ELR (cell line): ENCODE measurements at regions not wholly inside any gene's neighbourhood (a gene's known extent, or its start where the extent isn't known, plus 50 kb on each side); places are given as distances from the start of the nearest gene placed in this dataset.
"Not testable (repeated sequence)": the region's sequence is repeated elsewhere in the genome, so short reads cannot be mapped to it uniquely, and the experiment has no call there.

ENCODE experiments used
- DNase-seq: peaks from one replicate; pipeline ENCODE4 v3.0.0-alpha.2; 2015; ENCODE audit warnings: low read depth

GRCh38 chr18:51248685-51249084, 51.2 kb upstream of the MEX3C start:
- DNase-seq: no peak

DNA sequence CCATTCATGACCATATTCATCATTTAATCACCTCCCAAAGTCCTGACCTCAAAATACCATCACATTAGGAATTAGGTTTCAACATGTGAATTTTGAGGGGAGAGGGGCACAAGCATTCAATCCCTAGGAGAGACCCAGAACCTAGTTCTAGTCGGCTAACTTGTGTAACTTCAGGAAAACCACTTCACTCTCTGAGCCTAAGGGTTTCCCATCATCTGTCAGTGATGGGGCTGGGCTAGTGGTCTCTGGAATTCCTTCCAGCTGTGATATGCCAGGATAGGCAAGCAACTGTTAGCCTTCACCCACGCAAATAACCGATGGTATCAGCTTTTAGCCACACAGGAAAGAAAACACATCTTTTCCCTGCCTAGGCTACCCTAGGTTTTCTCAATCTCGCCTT, 52.5 kb upstream of the MEX3C start:
- no peak for DNase-seq

DNA sequence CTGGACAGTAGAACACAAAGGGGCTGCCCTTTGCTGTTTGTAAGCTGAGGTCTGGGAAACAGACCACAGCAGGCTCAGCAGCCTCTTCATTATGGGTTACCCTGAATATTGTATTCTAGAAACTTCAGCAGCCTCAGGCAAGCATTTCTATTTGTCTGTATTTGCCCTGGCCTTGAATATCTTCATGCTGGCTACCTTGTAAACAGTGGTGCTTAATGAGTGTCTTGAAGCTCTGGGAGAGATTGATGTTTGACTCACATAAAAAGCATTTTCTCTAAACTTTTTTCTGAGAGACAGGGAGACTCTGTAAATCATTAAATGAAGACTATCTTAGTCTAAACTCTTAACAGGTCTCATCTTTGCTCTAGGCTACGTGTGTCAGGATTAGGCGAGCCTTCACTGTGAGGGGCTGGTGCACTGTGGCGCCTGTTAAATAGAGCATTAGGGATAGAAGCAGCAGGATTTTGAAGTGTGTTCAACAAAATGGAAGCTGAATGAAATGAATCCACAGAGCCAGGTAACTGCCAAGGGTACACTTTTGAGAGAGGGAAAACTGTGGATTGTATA, 53.1 kb upstream of the MEX3C start:
- DNase-seq: no peak

- DNase-seq: no peak
These were observed 54.1 kb upstream of the MEX3C start for GRCh38 chr18:51251625-51252024.

DNA sequence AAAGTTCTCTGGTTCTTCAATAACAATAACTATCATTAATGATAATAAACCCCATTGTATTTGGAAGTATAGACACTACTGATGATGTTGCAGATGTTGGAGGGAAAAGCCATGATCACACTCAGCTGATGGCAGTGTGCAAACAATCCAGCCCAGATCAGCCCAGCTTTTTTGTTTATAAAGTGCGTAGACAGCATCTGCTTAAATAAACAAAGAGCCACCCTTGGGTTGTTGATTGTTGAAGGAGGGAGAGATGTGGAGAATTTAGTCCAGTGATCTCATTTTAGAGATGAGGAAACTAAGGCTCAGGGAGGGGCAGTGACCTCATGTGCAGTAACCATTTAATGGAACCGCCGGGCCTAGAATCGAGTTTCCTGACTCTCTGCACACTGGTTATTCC, 56.0 kb upstream of the MEX3C start:
- no peak for DNase-seq

DNA sequence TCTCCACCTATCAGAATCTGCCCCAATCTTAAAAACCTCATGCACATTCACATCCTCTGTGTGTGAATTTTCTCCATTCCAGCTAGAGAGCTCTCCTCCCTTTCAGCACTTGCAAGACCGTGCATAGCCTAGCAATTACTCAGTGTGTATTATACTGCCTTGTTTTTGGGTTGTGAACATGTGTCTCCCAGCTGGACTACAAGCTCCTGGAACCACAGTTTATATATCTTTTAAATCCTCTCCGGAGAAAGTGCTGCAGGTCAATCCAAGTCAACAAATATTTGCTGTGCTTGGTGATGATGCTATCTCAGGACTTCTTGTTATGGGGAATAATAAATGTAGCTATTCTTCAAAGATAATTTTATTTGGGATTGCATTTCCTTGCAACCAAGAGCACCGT, 58.2 kb upstream of the MEX3C start:
- DNase-seq: no peak

DNA sequence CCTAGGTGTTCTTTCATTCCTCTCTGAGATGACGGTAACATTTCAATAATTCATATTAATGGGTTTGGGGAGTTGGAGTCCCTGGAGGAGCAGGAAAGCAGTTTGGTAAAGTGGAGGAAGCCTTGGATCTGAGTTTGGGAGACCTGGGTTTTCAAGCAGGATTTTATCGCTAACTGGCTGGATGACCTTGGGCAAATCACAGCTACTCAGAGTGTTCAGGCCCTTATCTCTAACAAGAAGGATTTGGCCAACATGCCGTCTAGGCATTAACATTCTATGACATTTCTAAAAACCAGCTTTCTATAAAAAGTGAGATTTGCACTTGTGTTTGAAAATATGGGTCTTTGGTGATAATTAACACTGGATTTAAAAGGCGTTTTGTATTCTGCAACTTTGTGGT, 59.7 kb upstream of the MEX3C start:
- no peak for DNase-seq

DNA sequence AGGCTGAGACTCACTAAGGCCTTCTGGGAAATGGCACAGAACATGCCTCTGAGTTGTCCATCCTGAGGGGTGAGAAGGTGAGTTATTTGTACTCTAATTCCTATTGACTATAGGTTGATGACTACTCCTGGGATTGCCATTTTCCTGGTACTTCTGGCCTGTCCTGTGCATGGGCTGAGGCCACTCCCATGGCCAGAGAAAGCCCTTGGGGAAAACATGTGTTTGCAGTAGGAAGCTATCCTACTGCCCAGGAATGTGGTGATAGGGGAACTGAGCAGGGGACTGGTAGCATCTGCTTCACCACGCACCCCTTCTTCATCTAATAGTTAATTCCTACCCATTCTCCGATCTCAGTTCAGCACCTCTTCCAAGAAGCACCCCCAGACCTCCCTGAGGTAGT, 62.6 kb upstream of the MEX3C start:
- DNase-seq: no peak

DNA sequence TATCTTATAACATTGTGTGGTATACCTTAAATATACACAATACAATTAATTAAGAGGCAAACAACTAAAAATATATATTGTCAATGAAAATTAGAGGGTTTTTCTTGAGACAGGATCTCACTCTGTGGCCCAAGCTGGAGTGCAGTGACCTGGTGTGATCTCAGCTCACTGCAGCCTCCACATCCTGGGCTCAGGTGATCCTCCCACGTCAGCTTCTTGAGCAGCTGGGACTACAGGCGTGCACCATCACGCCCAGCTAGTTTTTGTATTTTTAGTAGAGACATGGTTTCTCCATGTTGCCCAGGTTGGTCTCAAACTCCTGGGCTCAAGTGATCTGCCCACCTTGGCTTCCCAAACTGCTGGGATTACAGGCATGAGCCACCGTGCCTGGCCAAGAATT, 68.6 kb upstream of the MEX3C start:
- DNase-seq: not testable (repeated sequence)

DNA sequence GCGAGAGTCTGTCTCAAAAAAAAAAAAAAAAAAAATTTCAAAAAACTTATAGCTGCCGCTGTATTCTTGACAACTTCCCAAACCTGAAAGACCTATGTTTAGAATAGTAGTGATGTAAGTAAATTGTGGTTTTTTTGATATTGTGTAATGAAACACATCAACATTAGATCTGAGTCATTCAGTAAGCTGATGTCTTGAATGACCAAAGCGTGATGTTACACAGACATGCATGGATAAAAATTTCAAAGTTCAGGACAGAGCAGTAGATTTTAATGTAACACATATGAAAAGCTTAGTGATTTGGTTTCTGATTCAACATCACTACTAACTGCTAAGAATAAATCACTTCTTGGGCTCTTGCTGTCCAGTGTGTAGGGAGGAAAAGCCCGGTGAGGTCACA, 69.3 kb upstream of the MEX3C start:
- DNase-seq: peak; percentile 1

DNA sequence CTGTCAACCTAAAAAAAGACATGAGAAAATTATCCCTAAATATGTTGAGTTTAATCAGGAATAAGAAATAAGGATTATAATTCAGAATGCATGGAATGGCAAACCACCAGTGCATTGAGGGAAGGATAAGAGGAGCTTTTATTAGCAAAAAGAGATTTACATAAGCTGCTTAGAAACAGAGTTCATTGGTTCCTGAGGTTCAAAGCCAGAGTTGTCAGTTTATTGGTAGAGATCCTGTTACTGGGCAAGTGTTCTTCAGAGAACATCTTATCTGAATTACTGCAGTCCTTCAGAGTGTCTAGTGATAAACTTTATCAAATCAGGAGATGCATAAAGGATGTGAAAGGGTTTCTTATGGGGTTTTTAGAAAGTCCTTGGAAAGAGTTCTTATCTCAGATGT, 76.0 kb upstream of the MEX3C start:
- DNase-seq: no peak

DNA sequence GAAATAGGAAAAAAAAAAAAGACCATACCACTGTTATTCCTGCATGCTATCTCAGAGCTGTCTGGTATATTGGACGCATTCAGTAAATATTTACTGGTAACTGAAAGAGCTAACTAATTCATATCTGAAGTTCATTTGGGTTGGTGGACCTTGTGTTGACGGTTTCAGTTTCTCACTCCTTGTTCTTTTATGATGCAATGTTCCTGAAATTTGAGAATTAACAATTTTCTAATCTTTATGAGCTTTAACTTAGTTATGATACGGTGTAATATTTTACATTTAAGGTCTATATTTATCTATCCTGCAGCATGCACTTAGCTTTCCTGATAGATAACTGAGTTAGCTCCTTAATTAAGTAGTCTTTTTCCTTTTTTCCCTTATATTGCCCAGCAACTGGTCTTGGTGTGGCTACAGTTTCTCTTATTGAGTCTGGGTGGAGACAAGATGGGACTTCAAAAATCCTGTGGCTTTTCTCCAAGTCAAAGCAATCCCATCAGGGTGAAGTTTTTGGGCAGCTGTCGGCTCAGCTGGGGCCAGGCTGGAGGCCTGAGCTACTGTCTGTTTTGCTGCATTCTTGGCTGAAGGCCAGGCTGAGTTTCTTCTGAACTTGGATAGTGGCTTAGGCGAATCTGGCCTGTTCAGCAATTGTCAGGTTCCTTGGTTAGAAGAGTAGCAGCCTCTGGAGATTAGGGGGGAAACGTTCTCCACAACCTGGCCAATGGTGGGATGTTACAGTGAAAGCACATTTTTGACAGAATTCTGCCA, 78.4 kb upstream of the MEX3C start:
- no peak for DNase-seq

DNA sequence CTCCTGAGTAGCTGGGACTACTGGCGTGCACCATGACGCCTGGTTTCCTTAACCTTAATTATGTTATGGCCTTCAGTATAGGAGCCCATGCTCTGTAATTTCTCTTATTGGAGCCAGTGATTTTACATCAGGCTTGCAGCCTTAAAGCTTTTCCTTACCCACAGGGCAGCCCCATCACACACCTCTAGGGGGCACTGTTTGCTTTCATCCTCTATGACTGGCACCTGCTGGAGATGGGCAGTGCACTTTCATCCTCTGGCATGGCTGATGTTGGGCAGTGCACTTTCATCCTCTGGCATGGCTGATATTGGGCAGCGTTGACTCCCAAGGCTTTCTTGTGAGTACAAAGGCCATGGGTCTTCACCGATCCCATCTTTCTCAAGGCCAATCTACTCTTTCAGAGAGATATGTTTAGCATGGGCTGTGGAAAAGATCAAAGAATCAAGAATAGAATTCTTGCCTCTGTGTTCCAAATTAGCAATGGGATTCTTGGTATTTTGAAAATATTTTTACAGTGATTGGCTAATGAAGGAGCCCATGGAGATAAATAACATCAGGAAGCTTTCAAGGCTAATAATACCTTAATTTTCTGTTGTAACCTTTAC, 80.7 kb upstream of the MEX3C start:
- peak; percentile 10 for DNase-seq

- no peak for DNase-seq
These were observed 82.0 kb upstream of the MEX3C start for GRCh38 chr18:51279367-51279984.

GRCh38 chr18:51287818-51288508, 90.5 kb upstream of the MEX3C start:
- no peak for DNase-seq

DNA sequence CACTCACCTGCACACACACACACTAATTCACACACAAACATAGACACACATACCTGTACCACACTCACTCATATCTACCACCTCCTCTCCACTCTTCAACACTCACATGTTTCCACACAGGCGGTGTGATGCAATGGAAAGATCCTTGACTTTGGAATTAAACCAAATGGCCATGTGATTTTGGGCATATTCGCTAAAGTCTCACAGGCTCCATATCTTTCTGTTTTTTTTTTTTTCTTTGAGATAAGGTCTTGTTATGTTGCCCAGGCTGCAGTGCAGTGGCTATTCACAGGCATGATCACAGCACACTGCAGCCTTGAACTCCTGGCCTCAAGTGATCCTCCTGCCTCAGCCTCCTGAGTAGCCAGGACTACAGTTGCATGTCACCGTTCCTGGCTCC, 91.1 kb upstream of the MEX3C start:
- no peak for DNase-seq

DNA sequence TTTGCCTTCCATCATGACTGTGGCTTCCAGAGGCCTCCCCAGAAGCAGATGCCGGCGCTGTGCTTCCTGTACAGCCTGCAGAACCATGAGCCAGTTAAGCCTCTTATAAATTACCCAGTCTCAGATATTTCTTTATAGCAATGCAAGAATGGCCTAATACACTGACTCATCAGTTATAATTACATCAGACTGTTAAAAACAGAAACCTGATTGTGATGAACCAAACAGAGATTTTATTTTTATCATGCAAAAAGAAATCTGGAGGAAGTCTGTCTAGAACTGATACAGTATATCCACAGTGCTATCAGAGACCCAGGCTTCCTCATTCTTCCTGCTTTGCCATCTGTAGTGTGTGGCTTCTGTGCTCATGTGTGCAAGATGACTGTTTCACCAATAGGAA, 93.4 kb upstream of the MEX3C start:
- DNase-seq: no peak

GRCh38 chr18:51300912-51301311, 103.4 kb upstream of the MEX3C start:
- DNase-seq: no peak

GRCh38 chr18:51301376-51301775, 103.9 kb upstream of the MEX3C start:
- DNase-seq: no peak

- DNase-seq: no peak
These were observed 119.2 kb upstream of the MEX3C start for GRCh38 chr18:51316677-51317076.

DNA sequence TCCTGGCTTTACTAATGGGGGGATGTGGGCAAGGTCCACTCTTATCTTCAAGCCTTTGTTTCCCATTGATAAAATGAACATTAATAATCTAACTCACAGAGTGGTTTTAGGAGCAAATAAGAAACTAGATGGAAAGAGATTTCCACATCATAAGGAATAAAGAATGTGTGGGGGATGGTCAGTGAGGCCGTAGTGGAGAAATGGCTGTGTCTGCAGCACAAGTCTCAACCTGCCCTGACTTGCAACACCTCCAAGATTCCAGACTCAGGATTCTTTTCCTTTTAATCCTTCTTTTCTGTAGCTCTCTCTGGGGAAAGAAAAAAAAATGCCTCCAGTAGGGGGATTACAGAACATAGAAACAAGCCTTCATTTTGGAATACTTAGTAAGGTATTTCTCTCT, 124.2 kb upstream of the MEX3C start:
- no peak for DNase-seq

- no peak for DNase-seq
These were observed 126.5 kb upstream of the MEX3C start for GRCh38 chr18:51323961-51324360.

GRCh38 chr18:51330148-51330547, 132.7 kb upstream of the MEX3C start:
- DNase-seq: no peak
